Psoas muscle (tissue), 7 donors: ENCODE measurements at regions not wholly inside any gene's neighbourhood (a gene's known extent, or its start where the extent isn't known, plus 50 kb on each side); places are given as distances from the start of the nearest gene placed in this dataset.

Experiments used
- ATAC-seq, 4 donors: fragments of 200-7000 bp; cut with Tn5 transposase; one replicate each; pipeline ENCODE4 v1.9.1; 2020; ENCODE audit warnings: moderate library complexity in 3 of 4, mild to moderate bottlenecking in 2 of 4
- DNase-seq, 2 donors: peaks; one replicate each; pipeline ENCODE4 v3.0.0-alpha.2; 2020
- H3K27ac ChIP-seq: fragments of 200-600 bp; one replicate; pipeline ENCODE4 v1.8.0; 2022
- H3K27me3 ChIP-seq, 3 donors: fragments of 200-600 bp in 1 of 3; one replicate each; pipeline versions ENCODE4 v1.6.1 to v1.8.0; 2013 to 2022; ENCODE audit warnings: low read length in 2 of 3, mild to moderate bottlenecking in 2 of 3, moderate library complexity in 1 of 3; ENCODE audit not compliant: insufficient read depth in 3 of 3
- H3K36me3 ChIP-seq, 2 donors: fragments of 200-600 bp in 1 of 2; one replicate each; pipeline versions ENCODE4 v1.6.1 to v1.8.0; 2013 to 2022; ENCODE audit warnings: low read depth in 1 of 2, mild to moderate bottlenecking in 1 of 2, moderate library complexity in 1 of 2; ENCODE audit not compliant: insufficient read depth in 1 of 2
- H3K4me1 ChIP-seq: fragments of 200-600 bp; one replicate; pipeline ENCODE4 v1.8.0; 2022
- H3K4me3 ChIP-seq: fragments of 200-600 bp; one replicate; pipeline ENCODE4 v1.8.0; 2022; ENCODE audit warnings: mild to moderate bottlenecking
- H3K9me3 ChIP-seq: fragments of 200-600 bp; one replicate; pipeline ENCODE4 v1.8.0; 2022
- CTCF ChIP-seq: fragments of 200-600 bp; IDR thresholded peaks from one replicate; pipeline ENCODE4 v1.8.0; 2022; ENCODE audit warnings: antibody characterized with exemption
- WGBS, 3 donors: extraction: QIAGEN DNeasy Blood & Tissue Kit; methylation state at CpG; one replicate each; pipeline versions ENCODE4 v1.1.6 to v1.1.7; 2013; 5-methylcytosine and 5-hydroxymethylcytosine counted together
- intact Hi-C, 2 donors: fragments of 100-400 bp; cut with DNase I; formaldehyde crosslinking; loops; one replicate each; pipeline versions ENCODE4 v1.11.0 to v1.14.2; 2022
- donor health status: healthy with polysubstance abuse.
- donor health status: DM: no; HTN: no; CAD: no; lungs with moderate emphysema.
- donor health status: Bipolar disorder and iron deficiency.
- donor health status: healthy.
- donor health status: DM: yes; HTN: yes; CAD: no.
- donor health status: DM: no; HTN: no; CAD: no.
- donor health status: DM: yes; HTN: yes; CAD: no.

- intact Hi-C loops = no loop called here
- Histone ChIP-seq H3K27me3 (no peaks in the 10 kb centered on the region), H3K4me3 (no peak overlapping the region), H3K27ac (no peak overlapping the region), H3K36me3 (no peaks in the 10 kb centered on the region), H3K9me3 (no peaks in the 10 kb centered on the region), H3K4me1 (no peaks in the 10 kb centered on the region)
- no peak for TF ChIP-seq CTCF
- DNase-seq (no peak), ATAC-seq (no peak)
- 64 to 85% (median 68%) methylated on average over 2 of the region's 2 CpGs for WGBS, 3 donors
Observed at GRCh38 chr16:16830973-16831372, 452.0 kb downstream of the NPIPA7 start.

- intact Hi-C loops = no loop called here
- TF ChIP-seq CTCF = no peak
- no peaks in the 10 kb centered on the region for H3K36me3 ChIP-seq
- no peaks in the 10 kb centered on the region for H3K4me1 ChIP-seq
- no peaks in the 10 kb centered on the region for H3K9me3 ChIP-seq
- H3K27ac ChIP-seq = no peak overlapping the region
- no peak overlapping the region for H3K4me3 ChIP-seq
- H3K27me3 ChIP-seq = no peaks in the 10 kb centered on the region
- 83 to 91% (median 86%) methylated on average over 3 of the region's 3 CpGs for WGBS, 3 donors
- no peak for ATAC-seq
- DNase-seq = no peak
Observed at GRCh38 chr16:16833165-16833564, 454.2 kb downstream of the NPIPA7 start.

GRCh38 chr16:16850274-16850673, 471.3 kb downstream of the NPIPA7 start:
- H3K27ac ChIP-seq = no peak overlapping the region
- H3K36me3 ChIP-seq = no peaks in the 10 kb centered on the region
- intact Hi-C loops = no loop called here
- WGBS, 3 donors = 63 to 72% (median 71%) methylated on average over 5 of the region's 5 CpGs
- H3K4me1 ChIP-seq = no peaks in the 10 kb centered on the region
- H3K9me3 ChIP-seq = no peaks in the 10 kb centered on the region
- peaks cover 0 to 8% (median 2%) of the 10 kb centered on the region in 3 donors for H3K27me3 ChIP-seq
- DNase-seq (no peak), ATAC-seq (no peak)
- TF ChIP-seq CTCF = no peak
- no peak overlapping the region for H3K4me3 ChIP-seq

GRCh38 chr16:16857012-16857411, 478.1 kb downstream of the NPIPA7 start:
- intact Hi-C loops = no loop called here
- Histone ChIP-seq H3K4me3 (no peak overlapping the region), H3K27ac (no peak overlapping the region), H3K27me3 (peaks cover 0 to 11% (median 2%) of the 10 kb centered on the region in 3 donors), H3K9me3 (no peaks in the 10 kb centered on the region), H3K4me1 (no peaks in the 10 kb centered on the region), H3K36me3 (no peaks in the 10 kb centered on the region)
- ATAC-seq = no peak
- no peak for TF ChIP-seq CTCF
- 0% methylated on average over 1 of the region's 1 CpG for WGBS, 3 donors
- no peak for DNase-seq

GRCh38 chr16:16857603-16858283, 478.8 kb downstream of the NPIPA7 start:
- DNase-seq = no peak
- no peak for TF ChIP-seq CTCF
- no peak overlapping the region for H3K27ac ChIP-seq
- intact Hi-C loops = no loop called here
- H3K36me3 ChIP-seq = no peaks in the 10 kb centered on the region
- H3K4me1 ChIP-seq = no peaks in the 10 kb centered on the region
- H3K4me3 ChIP-seq = no peak overlapping the region
- peaks cover 0 to 11% (median 2%) of the 10 kb centered on the region in 3 donors for H3K27me3 ChIP-seq
- no peaks in the 10 kb centered on the region for H3K9me3 ChIP-seq
- 20 to 30% (median 23%) methylated on average over 5 of the region's 5 CpGs for WGBS, 3 donors
- no peak for ATAC-seq
